Left cardiac atrium (tissue), 4 donors: ENCODE measurements at regions not wholly inside any gene's neighbourhood (a gene's known extent, or its start where the extent isn't known, plus 50 kb on each side); places are given as distances from the start of the nearest gene placed in this dataset.
"Not testable (repeated sequence)": the region's sequence is repeated elsewhere in the genome, so short reads cannot be mapped to it uniquely, and the experiment has no call there.

Experiments used
- ATAC-seq, 2 donors: fragments of 200-7000 bp; cut with Tn5 transposase; one replicate each; pipeline ENCODE4 v1.9.1; 2020; ENCODE audit warnings: mild to moderate bottlenecking in 2 of 2, moderate library complexity in 2 of 2
- DNase-seq: peaks from one replicate; pipeline ENCODE4 v3.0.0-alpha.2; 2020
- intact Hi-C, 2 donors: fragments of 100-400 bp; cut with DNase I; formaldehyde crosslinking; loops; one replicate each; pipeline versions ENCODE4 v1.14.1 to v1.15.1; 2022 to 2023
- donor health status: DM: no; HTN: yes; CAD: no.
- donor health status: DM: no; HTN: yes; CAD: no; lungs with severe emphysema.
- donor health status: DM: yes; HTN: yes; CAD: no.
- donor health status: Dilated cardiomyopathy.

GRCh38 chr6:1445650-1446330 is 56.4 kb downstream of the FOXF2 start:
- no peak for DNase-seq
- ATAC-seq: no peak
- intact Hi-C loops: no loop called here

GRCh38 chr6:1449896-1450295 is 60.5 kb downstream of the FOXF2 start:
- DNase-seq: no peak
- intact Hi-C loops: no loop called here
- ATAC-seq: no peak

GRCh38 chr6:1453024-1453423 is 63.6 kb downstream of the FOXF2 start:
- intact Hi-C loops: no loop called here
- DNase-seq: no peak
- no peak for ATAC-seq

- intact Hi-C loops, ATAC-seq, DNase-seq: not testable (repeated sequence)
These were observed 67.4 kb downstream of the FOXF2 start for GRCh38 chr6:1456816-1457215.

GRCh38 chr6:1461207-1461606 is 71.8 kb downstream of the FOXF2 start:
- intact Hi-C loops: no loop called here
- ATAC-seq: no peak
- DNase-seq: no peak

GRCh38 chr6:1461736-1462135 is 72.4 kb downstream of the FOXF2 start:
- no peak for DNase-seq
- intact Hi-C loops: no loop called here
- ATAC-seq: no peak

GRCh38 chr6:1463275-1463674 is 73.9 kb downstream of the FOXF2 start:
- no peak for ATAC-seq
- no peak for DNase-seq
- intact Hi-C loops: no loop called here

- DNase-seq (no peak), ATAC-seq (no peak)
- intact Hi-C loops: no loop called here
These were observed 74.5 kb downstream of the FOXF2 start for GRCh38 chr6:1463751-1464426.

GRCh38 chr6:1464781-1465370 is 75.5 kb downstream of the FOXF2 start:
- intact Hi-C loops: no loop called here
- DNase-seq: no peak
- ATAC-seq: no peak

- DNase-seq: no peak
- no peak for ATAC-seq
- intact Hi-C loops: no loop called here
These were observed 78.8 kb downstream of the FOXF2 start for GRCh38 chr6:1468126-1468525.

- intact Hi-C loops: no loop called here
- ATAC-seq: no peak
- DNase-seq: no peak
These were observed 80.7 kb downstream of the FOXF2 start for GRCh38 chr6:1470040-1470439.

- no peak for DNase-seq
- intact Hi-C loops: no loop called here
- no peak for ATAC-seq
These were observed 83.3 kb downstream of the FOXF2 start for GRCh38 chr6:1472643-1473042.

- intact Hi-C loops: no loop called here
- ATAC-seq (no peak), DNase-seq (no peak)
These were observed 83.8 kb downstream of the FOXF2 start for GRCh38 chr6:1473166-1473565.

- intact Hi-C loops: no loop called here
- DNase-seq (no peak), ATAC-seq (no peak)
These were observed 84.2 kb downstream of the FOXF2 start for GRCh38 chr6:1473598-1473997.

- no peak for DNase-seq
- ATAC-seq: no peak
- intact Hi-C loops: no loop called here
These were observed 84.8 kb downstream of the FOXF2 start for GRCh38 chr6:1474205-1474604.

- ATAC-seq: no peak
- intact Hi-C loops: no loop called here
- no peak for DNase-seq
These were observed 85.8 kb downstream of the FOXF2 start for GRCh38 chr6:1475174-1475573.

- DNase-seq (no peak), ATAC-seq (no peak)
- intact Hi-C loops: no loop called here
These were observed 88.2 kb downstream of the FOXF2 start for GRCh38 chr6:1477432-1478090.

- ATAC-seq, intact Hi-C loops, DNase-seq: not testable (repeated sequence)
These were observed 88.9 kb downstream of the FOXF2 start for GRCh38 chr6:1478163-1478826.

GRCh38 chr6:1479095-1479494 is 89.7 kb downstream of the FOXF2 start:
- intact Hi-C loops: no loop called here
- ATAC-seq: peak in 1 of 2 donors; percentile 23
- no peak for DNase-seq
